ENCODE measurements at regions not wholly inside any gene's neighbourhood (a gene's known extent, or its start where the extent isn't known, plus 50 kb on each side); places are given as distances from the start of the nearest gene placed in this dataset.

- DNase-seq (ENCODE audit: low read depth) = no peak
- ChIA-PET POLR2A (no interaction called here), CTCF (no interaction called here)
- TF ChIP-seq CTCF (IDR thresholded peaks at IDR 0.05; ENCODE audit: insufficient read depth, low read depth, low read length) = no peak
- Histone ChIP-seq H3K4me3 (ENCODE audit: low read depth, low read length) (no peak overlapping the region), H3K36me3 (ENCODE audit: control insufficient read depth, insufficient read depth, low read length) (no peaks in the 10 kb centered on the region), H3K27me3 (ENCODE audit: control insufficient read depth, insufficient read depth, low read length) (no peaks in the 10 kb centered on the region)
Measured at GRCh38 chr18:65414501-65414900, 336.3 kb upstream of the CDH7 start.

- Histone ChIP-seq H3K4me3 (ENCODE audit: low read depth, low read length) (no peak overlapping the region), H3K27me3 (ENCODE audit: control insufficient read depth, insufficient read depth, low read length) (no peaks in the 10 kb centered on the region), H3K36me3 (ENCODE audit: control insufficient read depth, insufficient read depth, low read length) (no peaks in the 10 kb centered on the region)
- TF ChIP-seq CTCF (IDR thresholded peaks at IDR 0.05; ENCODE audit: insufficient read depth, low read depth, low read length) = no peak
- POLR2A ChIA-PET = no interaction called here
- CTCF ChIA-PET = no interaction called here
- no peak for DNase-seq (ENCODE audit: low read depth)
Measured at GRCh38 chr18:65411061-65411460, 339.8 kb upstream of the CDH7 start.

GRCh38 chr18:65409261-65409660 is 341.6 kb upstream of the CDH7 start:
- DNase-seq (ENCODE audit: low read depth) = no peak
- ChIA-PET POLR2A (no interaction called here), CTCF (no interaction called here)
- H3K27me3 ChIP-seq (ENCODE audit: control insufficient read depth, insufficient read depth, low read length) = no peaks in the 10 kb centered on the region
- no peak for TF ChIP-seq CTCF (IDR thresholded peaks at IDR 0.05; ENCODE audit: insufficient read depth, low read depth, low read length)
- no peaks in the 10 kb centered on the region for H3K36me3 ChIP-seq (ENCODE audit: control insufficient read depth, insufficient read depth, low read length)
- H3K4me3 ChIP-seq (ENCODE audit: low read depth, low read length) = no peak overlapping the region

- H3K4me3 ChIP-seq (ENCODE audit: low read depth, low read length) = no peak overlapping the region
- no peak for DNase-seq (ENCODE audit: low read depth)
- POLR2A ChIA-PET = no interaction called here
- TF ChIP-seq CTCF (IDR thresholded peaks at IDR 0.05; ENCODE audit: insufficient read depth, low read depth, low read length) = no peak
- no peaks in the 10 kb centered on the region for H3K27me3 ChIP-seq (ENCODE audit: control insufficient read depth, insufficient read depth, low read length)
- CTCF ChIA-PET = no interaction called here
- H3K36me3 ChIP-seq (ENCODE audit: control insufficient read depth, insufficient read depth, low read length) = no peaks in the 10 kb centered on the region
Measured at GRCh38 chr18:65403534-65403933, 347.3 kb upstream of the CDH7 start.

GRCh38 chr18:65399091-65399490 is 351.7 kb upstream of the CDH7 start:
- H3K27me3 ChIP-seq (ENCODE audit: control insufficient read depth, insufficient read depth, low read length) = no peaks in the 10 kb centered on the region
- ChIA-PET POLR2A (no interaction called here), CTCF (no interaction called here)
- H3K36me3 ChIP-seq (ENCODE audit: control insufficient read depth, insufficient read depth, low read length) = no peaks in the 10 kb centered on the region
- no peak for DNase-seq (ENCODE audit: low read depth)
- no peak for TF ChIP-seq CTCF (IDR thresholded peaks at IDR 0.05; ENCODE audit: insufficient read depth, low read depth, low read length)
- H3K4me3 ChIP-seq (ENCODE audit: low read depth, low read length) = no peak overlapping the region
